ENCODE measurements at regions not wholly inside any gene's neighbourhood (a gene's known extent, or its start where the extent isn't known, plus 50 kb on each side); places are given as distances from the start of the nearest gene placed in this dataset.

- no peaks in the 10 kb centered on the region for H3K4me1 ChIP-seq (ENCODE audit: insufficient read depth, low read length)
- ATAC-seq (ENCODE audit: insufficient read depth, low read depth): no peak
- H3K9me3 ChIP-seq (ENCODE audit: insufficient read depth, low read length, severe bottlenecking): no peaks in the 10 kb centered on the region
- H3K36me3 ChIP-seq (ENCODE audit: insufficient read depth, low read length): no peaks in the 10 kb centered on the region
- no peaks in the 10 kb centered on the region for H3K79me2 ChIP-seq (ENCODE audit: insufficient read depth, low read length)
- no peaks in the 10 kb centered on the region for H4K20me1 ChIP-seq (ENCODE audit: insufficient read depth, low read length)
- DNase-seq: no peak
- H3K27ac ChIP-seq (ENCODE audit: low read length): no peak overlapping the region
- no peak overlapping the region for H3K4me3 ChIP-seq (ENCODE audit: low read depth in 1 of 2, low read length in 2 of 2)
- no peak for TF ChIP-seq EZH2 (IDR thresholded peaks at IDR 0.05; ENCODE audit: borderline replicate concordance, low read depth, low read length, severe bottlenecking)
- TF ChIP-seq, protein P1, sequence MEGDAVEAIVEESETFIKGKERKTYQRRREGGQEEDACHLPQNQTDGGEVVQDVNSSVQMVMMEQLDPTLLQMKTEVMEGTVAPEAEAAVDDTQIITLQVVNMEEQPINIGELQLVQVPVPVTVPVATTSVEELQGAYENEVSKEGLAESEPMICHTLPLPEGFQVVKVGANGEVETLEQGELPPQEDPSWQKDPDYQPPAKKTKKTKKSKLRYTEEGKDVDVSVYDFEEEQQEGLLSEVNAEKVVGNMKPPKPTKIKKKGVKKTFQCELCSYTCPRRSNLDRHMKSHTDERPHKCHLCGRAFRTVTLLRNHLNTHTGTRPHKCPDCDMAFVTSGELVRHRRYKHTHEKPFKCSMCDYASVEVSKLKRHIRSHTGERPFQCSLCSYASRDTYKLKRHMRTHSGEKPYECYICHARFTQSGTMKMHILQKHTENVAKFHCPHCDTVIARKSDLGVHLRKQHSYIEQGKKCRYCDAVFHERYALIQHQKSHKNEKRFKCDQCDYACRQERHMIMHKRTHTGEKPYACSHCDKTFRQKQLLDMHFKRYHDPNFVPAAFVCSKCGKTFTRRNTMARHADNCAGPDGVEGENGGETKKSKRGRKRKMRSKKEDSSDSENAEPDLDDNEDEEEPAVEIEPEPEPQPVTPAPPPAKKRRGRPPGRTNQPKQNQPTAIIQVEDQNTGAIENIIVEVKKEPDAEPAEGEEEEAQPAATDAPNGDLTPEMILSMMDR (IDR thresholded peaks at IDR 0.05; ENCODE audit: borderline replicate concordance, extremely low read depth, low read length, poor library complexity, severe bottlenecking): no peak
- H2AFZ ChIP-seq (ENCODE audit: low read depth, low read length): no peak overlapping the region
- H3K4me2 ChIP-seq (ENCODE audit: insufficient read depth, low read length): no peak overlapping the region
- H3K9ac ChIP-seq (ENCODE audit: low read depth, low read length): no peak overlapping the region
- H3K27me3 ChIP-seq (ENCODE audit: insufficient read depth, low read length, poor library complexity): no peaks in the 10 kb centered on the region
Measured at GRCh38 chr12:58487255-58487654, 433.0 kb downstream of the LRIG3 start.

- Histone ChIP-seq H3K4me2 (ENCODE audit: insufficient read depth, low read length) (no peak overlapping the region), H3K4me3 (ENCODE audit: low read depth in 1 of 2, low read length in 2 of 2) (no peak overlapping the region), H3K9me3 (ENCODE audit: insufficient read depth, low read length, severe bottlenecking) (no peaks in the 10 kb centered on the region), H3K36me3 (ENCODE audit: insufficient read depth, low read length) (no peaks in the 10 kb centered on the region), H3K27me3 (ENCODE audit: insufficient read depth, low read length, poor library complexity) (no peaks in the 10 kb centered on the region), H3K27ac (ENCODE audit: low read length) (no peak overlapping the region), H3K4me1 (ENCODE audit: insufficient read depth, low read length) (no peaks in the 10 kb centered on the region), H3K79me2 (ENCODE audit: insufficient read depth, low read length) (no peaks in the 10 kb centered on the region), H2AFZ (ENCODE audit: low read depth, low read length) (no peak overlapping the region), H3K9ac (ENCODE audit: low read depth, low read length) (no peak overlapping the region), H4K20me1 (ENCODE audit: insufficient read depth, low read length) (no peaks in the 10 kb centered on the region)
- ATAC-seq (ENCODE audit: insufficient read depth, low read depth) (0 out of 3 replicates have a peak, but pooled peaks have one; percentile 35), DNase-seq (no peak)
- TF ChIP-seq, protein P1 (IDR thresholded peaks at IDR 0.05; ENCODE audit: borderline replicate concordance, extremely low read depth, low read length, poor library complexity, severe bottlenecking): no peak
- TF ChIP-seq EZH2 (IDR thresholded peaks at IDR 0.05; ENCODE audit: borderline replicate concordance, low read depth, low read length, severe bottlenecking): no peak
Measured at GRCh38 chr12:58487678-58488161, 432.6 kb downstream of the LRIG3 start.

GRCh38 chr12:58489394-58489793 lies 430.9 kb downstream of the LRIG3 start:
- no peak overlapping the region for H3K4me2 ChIP-seq (ENCODE audit: insufficient read depth, low read length)
- no peaks in the 10 kb centered on the region for H3K9me3 ChIP-seq (ENCODE audit: insufficient read depth, low read length, severe bottlenecking)
- H3K27ac ChIP-seq (ENCODE audit: low read length): no peak overlapping the region
- no peak for TF ChIP-seq EZH2 (IDR thresholded peaks at IDR 0.05; ENCODE audit: borderline replicate concordance, low read depth, low read length, severe bottlenecking)
- TF ChIP-seq, protein P1 (IDR thresholded peaks at IDR 0.05; ENCODE audit: borderline replicate concordance, extremely low read depth, low read length, poor library complexity, severe bottlenecking): no peak
- H3K27me3 ChIP-seq (ENCODE audit: insufficient read depth, low read length, poor library complexity): no peaks in the 10 kb centered on the region
- ATAC-seq (ENCODE audit: insufficient read depth, low read depth): no peak
- no peak overlapping the region for H3K4me3 ChIP-seq (ENCODE audit: low read depth in 1 of 2, low read length in 2 of 2)
- no peaks in the 10 kb centered on the region for H3K36me3 ChIP-seq (ENCODE audit: insufficient read depth, low read length)
- DNase-seq: no peak
- no peaks in the 10 kb centered on the region for H3K79me2 ChIP-seq (ENCODE audit: insufficient read depth, low read length)
- no peaks in the 10 kb centered on the region for H3K4me1 ChIP-seq (ENCODE audit: insufficient read depth, low read length)
- no peaks in the 10 kb centered on the region for H4K20me1 ChIP-seq (ENCODE audit: insufficient read depth, low read length)
- no peak overlapping the region for H2AFZ ChIP-seq (ENCODE audit: low read depth, low read length)
- no peak overlapping the region for H3K9ac ChIP-seq (ENCODE audit: low read depth, low read length)

DNA sequence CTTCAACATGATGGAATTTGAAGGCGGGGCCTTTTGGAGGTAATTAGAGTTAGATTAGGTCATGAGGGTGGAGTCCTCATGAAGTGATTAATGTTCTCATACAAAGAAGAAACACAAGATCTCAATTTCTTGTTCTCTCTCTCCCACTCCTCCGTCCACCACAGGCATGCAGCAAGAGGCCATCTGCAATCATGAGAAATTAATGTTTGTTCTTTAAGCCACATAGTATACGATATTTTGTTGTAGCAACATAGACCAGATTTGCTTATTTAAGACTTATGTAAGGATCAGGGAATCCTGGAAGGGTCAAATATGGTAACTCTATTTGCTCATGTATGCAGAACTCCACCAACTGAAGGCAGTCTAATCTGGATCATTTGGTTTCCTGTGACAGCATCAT lies 429.0 kb downstream of the LRIG3 start:
- no peaks in the 10 kb centered on the region for H3K79me2 ChIP-seq (ENCODE audit: insufficient read depth, low read length)
- H4K20me1 ChIP-seq (ENCODE audit: insufficient read depth, low read length): no peaks in the 10 kb centered on the region
- no peaks in the 10 kb centered on the region for H3K36me3 ChIP-seq (ENCODE audit: insufficient read depth, low read length)
- H3K4me2 ChIP-seq (ENCODE audit: insufficient read depth, low read length): no peak overlapping the region
- H3K9ac ChIP-seq (ENCODE audit: low read depth, low read length): no peak overlapping the region
- no peak overlapping the region for H2AFZ ChIP-seq (ENCODE audit: low read depth, low read length)
- DNase-seq (no peak), ATAC-seq (ENCODE audit: insufficient read depth, low read depth) (no peak)
- no peaks in the 10 kb centered on the region for H3K4me1 ChIP-seq (ENCODE audit: insufficient read depth, low read length)
- no peaks in the 10 kb centered on the region for H3K9me3 ChIP-seq (ENCODE audit: insufficient read depth, low read length, severe bottlenecking)
- no peak overlapping the region for H3K4me3 ChIP-seq (ENCODE audit: low read depth in 1 of 2, low read length in 2 of 2)
- no peak for TF ChIP-seq EZH2 (IDR thresholded peaks at IDR 0.05; ENCODE audit: borderline replicate concordance, low read depth, low read length, severe bottlenecking)
- TF ChIP-seq, protein P1 (IDR thresholded peaks at IDR 0.05; ENCODE audit: borderline replicate concordance, extremely low read depth, low read length, poor library complexity, severe bottlenecking): no peak
- H3K27me3 ChIP-seq (ENCODE audit: insufficient read depth, low read length, poor library complexity): no peaks in the 10 kb centered on the region
- no peak overlapping the region for H3K27ac ChIP-seq (ENCODE audit: low read length)
